ENCODE measurements at regions not wholly inside any gene's neighbourhood (a gene's known extent, or its start where the extent isn't known, plus 50 kb on each side); places are given as distances from the start of the nearest gene placed in this dataset.

DNA sequence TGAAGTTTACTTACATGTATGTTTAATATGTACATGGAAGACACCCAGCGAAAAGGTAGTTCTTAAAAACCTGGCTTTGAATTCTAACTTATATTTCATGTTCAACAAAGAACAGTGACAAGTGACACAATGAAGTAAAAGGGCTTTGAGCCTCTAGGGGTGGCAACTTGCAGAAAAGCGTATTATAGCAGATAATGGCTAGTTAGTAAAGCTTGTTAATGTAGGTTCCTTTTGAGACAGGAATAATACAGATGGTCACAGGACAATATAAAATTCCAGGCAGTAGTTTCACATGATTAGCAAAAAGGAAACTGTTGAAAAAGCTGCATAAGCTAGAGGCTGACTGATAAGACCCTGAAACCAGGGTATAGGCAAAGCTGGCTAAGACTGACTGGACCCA lies 132.4 kb upstream of the FTMT start:
- WGBS (ENCODE audit: insufficient coverage, low coverage, missing lambda C conversion rate), result 35% methylated on average over 2 of the region's 2 CpGs
- POLR2A ChIA-PET, result interaction anchor here (0.7 kb wide), 1 partner anchor 10 kb away, joined by 4 read pairs; no protein-coding TSS in a partner anchor
- CTCF ChIA-PET (ENCODE audit: low intra/inter-chr PET ratio), result no interaction called here
- intact Hi-C loops (cut with micrococcal nuclease), result no loop called here
- no peak overlapping the region for H2AFZ ChIP-seq (ENCODE audit: low read depth, low read length)
- BruUV-seq (replicated peaks), result no TSS peak
- no peaks in the 10 kb centered on the region for H3K79me2 ChIP-seq (ENCODE audit: control insufficient read depth, insufficient read depth, low read length)
- no peaks in the 10 kb centered on the region for H4K20me1 ChIP-seq (replicated peaks; ENCODE audit: control insufficient read depth, insufficient read depth, low read length)
- no peak overlapping the region for H3K9ac ChIP-seq (ENCODE audit: insufficient read depth in 1 of 2, low read depth in 2 of 2, low read length in 2 of 2)
- no peaks in the 10 kb centered on the region; the same call in 1 of the 2 replicates for H3K9me3 ChIP-seq (replicated peaks; ENCODE audit: control insufficient read depth, insufficient read depth, low read depth, low read length)
- in situ Hi-C loops (cut with MboI), result no loop called here
- no peaks in the 10 kb centered on the region for H3K27me3 ChIP-seq (ENCODE audit: control insufficient read depth in 2 of 2, insufficient read depth in 2 of 2, low read length in 2 of 2)
- H3K36me3 ChIP-seq (ENCODE audit: control insufficient read depth, insufficient read depth, low read length), result no peaks in the 10 kb centered on the region
- no peak overlapping the region for H3K4me3 ChIP-seq
- FAIRE-seq (no peak), ATAC-seq (no peak), DNase-seq (ENCODE audit: extremely low read depth in 1 of 4, low spot score in 3 of 4) (no peak)
- no peaks in the 10 kb centered on the region for H3K9me1 ChIP-seq (ENCODE audit: control insufficient read depth, insufficient read depth, low read length)
- H3K4me2 ChIP-seq (ENCODE audit: insufficient read depth, low read length), result no peak overlapping the region
- H3K27ac ChIP-seq (ENCODE audit: extremely low read depth, low read depth, low read length), result no peak overlapping the region
- H3K4me1 ChIP-seq (replicated peaks in 1 of 2; ENCODE audit: control insufficient read depth in 2 of 2, insufficient read depth in 2 of 2, low read length in 2 of 2), result no peaks in the 10 kb centered on the region
- no peak for TF ChIP-seq SNAPC5 (CRISPR knock-in tag; IDR thresholded peaks at IDR 0.05)
- TF ChIP-seq CHAMP1 (IDR thresholded peaks at IDR 0.05), result no peak
- TF ChIP-seq KHSRP (IDR thresholded peaks at IDR 0.05), result no peak
- TF ChIP-seq ZNF41 (CRISPR knock-in tag; conservative IDR thresholded peaks at IDR 0.05), result no peak
- TF ChIP-seq MITF (IDR thresholded peaks at IDR 0.05), result no peak
- no peak for TF ChIP-seq HES1 (IDR thresholded peaks at IDR 0.05; ENCODE audit: low read depth)
- TF ChIP-seq KDM1A (IDR thresholded peaks at IDR 0.05), result no peak
- no peak for TF ChIP-seq TAF1 (IDR thresholded peaks at IDR 0.05; ENCODE audit: control insufficient read depth, extremely low read depth, insufficient read depth, low read length, severe bottlenecking)
- no peak for TF ChIP-seq ZNF668 (CRISPR knock-in tag; IDR thresholded peaks at IDR 0.05)
- no peak for TF ChIP-seq KDM5B (IDR thresholded peaks at IDR 0.05; ENCODE audit: insufficient replicate concordance, low read depth, low read length)
- no peak for TF ChIP-seq CHD2 (IDR thresholded peaks at IDR 0.05; ENCODE audit: low read depth, low read length)
- no peak for TF ChIP-seq ZHX1 (conservative IDR thresholded peaks at IDR 0.05; ENCODE audit: low read length)
- no peak for TF ChIP-seq THRA (IDR thresholded peaks at IDR 0.05)

All from K562 (cell line).